Uterus (tissue), 2 donors: ENCODE measurements at regions not wholly inside any gene's neighbourhood (a gene's known extent, or its start where the extent isn't known, plus 50 kb on each side); places are given as distances from the start of the nearest gene placed in this dataset.

Experiments used
- CTCF ChIP-seq, 4 experiments: fragments of 200-600 bp in 2 of 4; fragments of 450-650 bp in 2 of 4; sonication (generic) in 2 of 4; IDR thresholded peaks; one replicate each; pipeline ENCODE4 v1.5.1; 2016 to 2019; ENCODE audit warnings: antibody characterized with exemption in 4 of 4, mild to moderate bottlenecking in 2 of 4, moderate library complexity in 1 of 4
- POLR2A ChIP-seq, 2 donors: fragments of 450-650 bp; IDR thresholded peaks; one replicate each; pipeline ENCODE4 v1.6.1; 2016; ENCODE audit warnings: antibody characterized with exemption in 2 of 2, mild to moderate bottlenecking in 1 of 2, moderate library complexity in 1 of 2

- TF ChIP-seq CTCF (IDR thresholded peaks at IDR 0.05) (no peak), POLR2A (IDR thresholded peaks at IDR 0.05) (no peak)
Measured at GRCh38 chr6:115270953-115271352, 789.7 kb downstream of the FRK start.
